Body of pancreas (tissue), 4 donors: ENCODE measurements at regions not wholly inside any gene's neighbourhood (a gene's known extent, or its start where the extent isn't known, plus 50 kb on each side); places are given as distances from the start of the nearest gene placed in this dataset.

ENCODE experiments used
- ATAC-seq: fragments of 150-250 bp; one replicate; pipeline ENCODE4 v1.9.1; 2016
- DNase-seq, 4 donors: peaks; one replicate each; pipeline ENCODE4 v3.0.0-alpha.2; 2019
- H3K27ac ChIP-seq, 4 donors: fragments of 200-600 bp; sonication (generic); 1 replicate in 3 of 4; 2 replicates in 1 of 4; pipeline versions ENCODE4 v1.5.1 to v1.6.1; 2016 to 2019; ENCODE audit warnings: mild to moderate bottlenecking in 1 of 4, mixed read lengths in 1 of 4, moderate library complexity in 1 of 4
- H3K27me3 ChIP-seq, 2 donors: fragments of 200-600 bp; sonication (generic); one replicate each; pipeline ENCODE4 v1.6.0; 2016; ENCODE audit warnings: mild to moderate bottlenecking in 1 of 2
- H3K36me3 ChIP-seq, 2 donors: fragments of 200-600 bp; sonication (generic); replicated peaks in 1 of 2; 2 replicates each; pipeline ENCODE4 v1.5.1; 2016; ENCODE audit warnings: low read depth in 2 of 2; ENCODE audit not compliant: insufficient read depth in 1 of 2
- H3K4me1 ChIP-seq: fragments of 200-600 bp; sonication (generic); one replicate; pipeline ENCODE4 v1.6.0; 2016
- H3K4me3 ChIP-seq, 2 donors: fragments of 200-600 bp; sonication (generic); 1 replicate in 1 of 2; 2 replicates in 1 of 2; pipeline ENCODE4 v1.5.1; 2016 to 2019
- H3K9me3 ChIP-seq, 3 donors: fragments of 200-600 bp; sonication (generic); 1 replicate in 2 of 3; 2 replicates in 1 of 3; pipeline ENCODE4 v1.5.1; 2016
- POLR2A ChIP-seq, 3 donors: fragments of 450-650 bp; IDR thresholded peaks; one replicate each; pipeline ENCODE4 v1.6.1; 2016; ENCODE audit warnings: antibody characterized with exemption in 3 of 3, mild to moderate bottlenecking in 2 of 3
- WGBS, 2 donors: methylation state at CpG; one replicate each; pipeline ENCODE4 v1.1.5; 2017; 5-methylcytosine and 5-hydroxymethylcytosine counted together
- intact Hi-C: fragments of 100-400 bp; cut with DNase I; formaldehyde crosslinking; loops from one replicate; pipeline ENCODE4 v1.15.1; 2023
- TF ChIP-seq, protein P1 (sequence below), 7 experiments: fragments of 450-650 bp in 4 of 7; fragments of 200-600 bp in 3 of 7; sonication (generic) in 3 of 7; IDR thresholded peaks; one replicate each; pipeline ENCODE4 v1.5.1; 2016 to 2019; ENCODE audit warnings: antibody characterized with exemption in 7 of 7

GRCh38 chr2:194700116-194700515 is 956.9 kb upstream of the SLC39A10 start:
- ATAC-seq, result no peak
- WGBS, 2 donors, result 48 to 52% methylated on average over 3 of the region's 3 CpGs

DNA sequence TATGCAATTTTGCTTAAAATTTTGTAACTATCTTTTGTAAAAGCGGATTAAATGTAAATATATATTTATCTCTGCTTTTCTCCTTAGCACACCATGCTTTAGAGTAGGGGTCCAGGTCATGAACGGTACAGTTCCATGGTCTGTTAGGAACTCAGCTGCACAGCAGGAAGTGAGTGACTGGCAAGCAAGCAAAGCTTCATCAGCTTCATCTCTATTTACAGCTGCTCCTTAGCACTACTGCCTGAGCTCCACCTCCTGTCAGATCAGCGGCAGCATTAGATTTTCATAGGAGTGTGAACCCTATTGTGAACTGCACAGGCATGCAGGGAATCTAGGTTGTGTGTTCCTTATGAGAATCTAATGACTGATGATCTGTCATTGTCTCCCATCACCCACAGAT is 959.0 kb upstream of the SLC39A10 start:
- Histone ChIP-seq H3K9me3 (no peaks in the 10 kb centered on the region), H3K27me3 (no peaks in the 10 kb centered on the region), H3K4me3 (no peak overlapping the region), H3K27ac (no peak overlapping the region), H3K4me1 (no peaks in the 10 kb centered on the region), H3K36me3 (no peaks in the 10 kb centered on the region)
- 37 to 57% methylated on average over 3 of the region's 3 CpGs for WGBS, 2 donors
- no peak for TF ChIP-seq POLR2A (IDR thresholded peaks at IDR 0.05)
- TF ChIP-seq, protein P1, sequence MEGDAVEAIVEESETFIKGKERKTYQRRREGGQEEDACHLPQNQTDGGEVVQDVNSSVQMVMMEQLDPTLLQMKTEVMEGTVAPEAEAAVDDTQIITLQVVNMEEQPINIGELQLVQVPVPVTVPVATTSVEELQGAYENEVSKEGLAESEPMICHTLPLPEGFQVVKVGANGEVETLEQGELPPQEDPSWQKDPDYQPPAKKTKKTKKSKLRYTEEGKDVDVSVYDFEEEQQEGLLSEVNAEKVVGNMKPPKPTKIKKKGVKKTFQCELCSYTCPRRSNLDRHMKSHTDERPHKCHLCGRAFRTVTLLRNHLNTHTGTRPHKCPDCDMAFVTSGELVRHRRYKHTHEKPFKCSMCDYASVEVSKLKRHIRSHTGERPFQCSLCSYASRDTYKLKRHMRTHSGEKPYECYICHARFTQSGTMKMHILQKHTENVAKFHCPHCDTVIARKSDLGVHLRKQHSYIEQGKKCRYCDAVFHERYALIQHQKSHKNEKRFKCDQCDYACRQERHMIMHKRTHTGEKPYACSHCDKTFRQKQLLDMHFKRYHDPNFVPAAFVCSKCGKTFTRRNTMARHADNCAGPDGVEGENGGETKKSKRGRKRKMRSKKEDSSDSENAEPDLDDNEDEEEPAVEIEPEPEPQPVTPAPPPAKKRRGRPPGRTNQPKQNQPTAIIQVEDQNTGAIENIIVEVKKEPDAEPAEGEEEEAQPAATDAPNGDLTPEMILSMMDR (IDR thresholded peaks at IDR 0.05), result no peak
- DNase-seq (no peak), ATAC-seq (no peak)
- intact Hi-C loops, result no loop called here

More at GRCh38 chr2:194700116-194700515, 956.9 kb upstream of the SLC39A10 start:
- Histone ChIP-seq H3K27ac (no peak overlapping the region), H3K4me3 (no peak overlapping the region), H3K27me3 (no peaks in the 10 kb centered on the region), H3K9me3 (no peaks in the 10 kb centered on the region), H3K4me1 (no peaks in the 10 kb centered on the region), H3K36me3 (no peaks in the 10 kb centered on the region)
- TF ChIP-seq, protein P1 (IDR thresholded peaks at IDR 0.05), result no peak
- TF ChIP-seq POLR2A (IDR thresholded peaks at IDR 0.05), result no peak
- no peak for DNase-seq
- intact Hi-C loops, result no loop called here

DNA sequence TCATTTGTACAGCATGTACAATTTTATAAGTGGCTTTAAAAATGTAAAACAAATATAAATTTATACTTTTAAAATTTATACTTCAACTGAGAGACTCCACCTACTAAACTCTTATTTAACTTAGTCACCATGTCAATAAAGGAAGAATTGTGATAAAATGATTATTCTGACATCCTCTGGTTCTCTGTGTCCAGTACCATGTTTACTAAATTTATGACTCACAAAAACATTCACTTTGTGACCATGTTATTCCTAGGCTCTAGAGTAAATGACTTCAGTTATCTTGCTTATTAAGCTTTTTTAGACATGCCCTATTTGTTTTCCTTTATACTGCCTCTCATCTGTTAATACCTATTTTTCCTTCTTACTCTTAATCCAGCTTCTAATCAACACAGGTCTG is 959.6 kb upstream of the SLC39A10 start:
- Histone ChIP-seq H3K4me3 (no peak overlapping the region), H3K9me3 (no peaks in the 10 kb centered on the region), H3K36me3 (no peaks in the 10 kb centered on the region), H3K27ac (no peak overlapping the region), H3K27me3 (no peaks in the 10 kb centered on the region), H3K4me1 (no peaks in the 10 kb centered on the region)
- DNase-seq (no peak), ATAC-seq (no peak)
- intact Hi-C loops, result no loop called here
- TF ChIP-seq POLR2A (IDR thresholded peaks at IDR 0.05), result no peak
- TF ChIP-seq, protein P1 (IDR thresholded peaks at IDR 0.05), result no peak

DNA sequence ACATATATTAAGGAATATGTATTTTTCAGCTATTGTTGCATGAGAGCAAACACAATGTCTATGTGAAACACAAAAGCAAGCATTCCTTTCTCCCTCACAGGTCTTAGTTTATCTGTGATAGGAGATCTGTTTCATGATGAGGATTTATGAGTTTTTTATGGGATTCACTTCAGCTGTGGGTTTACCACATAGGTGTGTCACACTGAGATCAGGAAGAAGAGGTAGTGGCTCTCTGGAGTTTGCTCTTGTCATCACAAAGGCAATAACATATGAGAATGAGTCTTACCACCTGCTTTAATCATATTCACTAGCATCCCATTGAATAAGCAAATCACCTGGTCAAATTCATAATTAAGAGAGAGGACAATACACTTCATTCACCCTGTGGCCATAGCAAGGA is 960.3 kb upstream of the SLC39A10 start:
- Histone ChIP-seq H3K36me3 (no peaks in the 10 kb centered on the region), H3K4me3 (no peak overlapping the region), H3K27ac (no peak overlapping the region), H3K4me1 (no peaks in the 10 kb centered on the region), H3K27me3 (no peaks in the 10 kb centered on the region), H3K9me3 (no peaks in the 10 kb centered on the region)
- TF ChIP-seq, protein P1 (IDR thresholded peaks at IDR 0.05), result no peak
- intact Hi-C loops, result no loop called here
- DNase-seq (no peak), ATAC-seq (no peak)

DNA sequence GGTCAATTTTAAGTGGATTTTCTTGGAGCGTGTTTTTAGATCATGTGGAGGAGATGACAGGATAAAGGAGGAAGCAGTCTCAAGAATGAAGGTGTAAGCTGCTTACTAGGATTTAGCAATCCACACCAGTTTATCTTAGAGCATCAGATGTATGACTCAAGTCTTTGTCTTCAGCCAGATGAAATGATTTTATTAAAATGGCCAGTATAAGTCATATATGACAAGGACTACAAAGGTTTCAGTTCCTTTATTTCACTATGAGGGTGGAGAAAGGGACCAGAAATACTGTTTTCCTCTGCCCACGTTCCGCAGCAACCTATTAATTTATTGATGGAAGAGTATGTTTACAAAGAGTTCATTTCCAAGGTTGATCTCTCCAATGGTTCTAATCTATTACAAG is 970.5 kb upstream of the SLC39A10 start:
- TF ChIP-seq, protein P1 (IDR thresholded peaks at IDR 0.05), result no peak
- TF ChIP-seq POLR2A (IDR thresholded peaks at IDR 0.05), result no peak
- intact Hi-C loops, result no loop called here
- no peak overlapping the region for H3K4me3 ChIP-seq
- DNase-seq, result no peak
- no peak for ATAC-seq
- WGBS, 2 donors, result 50 to 53% methylated on average over 3 of the region's 3 CpGs
- no peaks in the 10 kb centered on the region for H3K9me3 ChIP-seq
- H3K4me1 ChIP-seq, result no peaks in the 10 kb centered on the region
- H3K27me3 ChIP-seq, result no peaks in the 10 kb centered on the region
- H3K36me3 ChIP-seq, result no peaks in the 10 kb centered on the region
- H3K27ac ChIP-seq, result no peak overlapping the region
